ENCODE measurements at regions not wholly inside any gene's neighbourhood (a gene's known extent, or its start where the extent isn't known, plus 50 kb on each side); places are given as distances from the start of the nearest gene placed in this dataset.

- 78% methylated on average over 5 of the region's 5 CpGs for WGBS
- no peaks in the 10 kb centered on the region for H3K36me3 ChIP-seq
- TF ChIP-seq EP300 (IDR thresholded peaks at IDR 0.05), result no peak
- TF ChIP-seq POLR2A (IDR thresholded peaks at IDR 0.05; ENCODE audit: low read depth), result no peak
- TF ChIP-seq POLR2AphosphoS5 (IDR thresholded peaks at IDR 0.05), result no peak
- TF ChIP-seq CTCF (IDR thresholded peaks at IDR 0.05), result no peak
- DNase-seq (ENCODE audit: extremely low spot score), result peak; percentile 70
- intact Hi-C loops (cut with DNase I), result no loop called here
- no peak overlapping the region for H3K4me3 ChIP-seq
- peaks cover 0 to 6% (median 0%) of the 10 kb centered on the region in 4 donors for H3K27me3 ChIP-seq
- H3K4me1 ChIP-seq, result no peaks in the 10 kb centered on the region
- peaks cover 0 to 9% (median 4%) of the 10 kb centered on the region in 4 donors for H3K9me3 ChIP-seq
- H3K27ac ChIP-seq (replicated peaks in 1 of 4), result no peak overlapping the region
Measured at GRCh38 chr14:101185946-101186345, 282.4 kb upstream of the RTL1 start.

GRCh38 chr14:101186544-101186943, 283.0 kb upstream of the RTL1 start:
- H3K27me3 ChIP-seq, result peaks cover 0 to 6% (median 0%) of the 10 kb centered on the region in 4 donors
- H3K4me1 ChIP-seq, result no peaks in the 10 kb centered on the region
- H3K4me3 ChIP-seq, result no peak overlapping the region
- no peaks in the 10 kb centered on the region for H3K36me3 ChIP-seq
- 93% methylated on average over 8 of the region's 8 CpGs for WGBS
- H3K27ac ChIP-seq (replicated peaks in 1 of 4), result no peak overlapping the region
- peaks cover 0 to 9% (median 4%) of the 10 kb centered on the region in 4 donors for H3K9me3 ChIP-seq
- TF ChIP-seq EP300 (IDR thresholded peaks at IDR 0.05), result no peak
- TF ChIP-seq POLR2A (IDR thresholded peaks at IDR 0.05; ENCODE audit: low read depth), result no peak
- no peak for TF ChIP-seq POLR2AphosphoS5 (IDR thresholded peaks at IDR 0.05)
- no peak for TF ChIP-seq CTCF (IDR thresholded peaks at IDR 0.05)
- intact Hi-C loops (cut with DNase I), result no loop called here
- DNase-seq (ENCODE audit: extremely low spot score), result peak; percentile 72

- Histone ChIP-seq H3K4me1 (no peaks in the 10 kb centered on the region), H3K9me3 (peaks cover 0 to 7% (median 3%) of the 10 kb centered on the region in 4 donors), H3K36me3 (no peaks in the 10 kb centered on the region), H3K27me3 (peaks cover 0 to 6% (median 0%) of the 10 kb centered on the region in 4 donors), H3K4me3 (no peak overlapping the region), H3K27ac (replicated peaks in 1 of 4) (no peak overlapping the region)
- no peak for TF ChIP-seq POLR2AphosphoS5 (IDR thresholded peaks at IDR 0.05)
- no peak for TF ChIP-seq CTCF (IDR thresholded peaks at IDR 0.05)
- TF ChIP-seq POLR2A (IDR thresholded peaks at IDR 0.05; ENCODE audit: low read depth), result no peak
- no peak for TF ChIP-seq EP300 (IDR thresholded peaks at IDR 0.05)
- intact Hi-C loops (cut with DNase I), result no loop called here
- 90% methylated on average over 11 of the region's 14 CpGs for WGBS
- peak; percentile 91 for DNase-seq (ENCODE audit: extremely low spot score)
Measured at GRCh38 chr14:101186992-101187815, 283.7 kb upstream of the RTL1 start.

GRCh38 chr14:101187816-101188570, 284.5 kb upstream of the RTL1 start:
- Histone ChIP-seq H3K9me3 (no peaks in the 10 kb centered on the region), H3K4me3 (no peak overlapping the region), H3K27ac (replicated peaks in 1 of 4) (no peak overlapping the region), H3K36me3 (no peaks in the 10 kb centered on the region), H3K4me1 (no peaks in the 10 kb centered on the region), H3K27me3 (peaks cover 0 to 6% (median 0%) of the 10 kb centered on the region in 4 donors)
- no peak for TF ChIP-seq CTCF (IDR thresholded peaks at IDR 0.05)
- TF ChIP-seq POLR2AphosphoS5 (IDR thresholded peaks at IDR 0.05), result no peak
- no peak for TF ChIP-seq EP300 (IDR thresholded peaks at IDR 0.05)
- TF ChIP-seq POLR2A (IDR thresholded peaks at IDR 0.05; ENCODE audit: low read depth), result no peak
- peak; percentile 62 for DNase-seq (ENCODE audit: extremely low spot score)
- intact Hi-C loops (cut with DNase I), result no loop called here
- WGBS, result 84% methylated on average over 12 of the region's 14 CpGs
